Large intestine (tissue), 3 donors: ENCODE measurements at regions not wholly inside any gene's neighbourhood (a gene's known extent, or its start where the extent isn't known, plus 50 kb on each side); places are given as distances from the start of the nearest gene placed in this dataset.
A peak's percentile ranks its signal among the peaks of the same experiment; 100 is the strongest.

Experiments used
- DNase-seq, 2 donors: peaks; one replicate each; pipeline versions ENCODE4 v3.0.0 to v3.0.0-alpha.2; 2013
- H3K27ac ChIP-seq: one replicate; pipeline ENCODE4 v1.5.1; 2013; ENCODE audit warnings: low read length
- H3K27me3 ChIP-seq: 2 replicates; pipeline ENCODE4 v1.6.1; 2013; ENCODE audit warnings: low read length; ENCODE audit not compliant: control insufficient read depth, insufficient read depth
- H3K36me3 ChIP-seq: 2 replicates; pipeline ENCODE4 v1.6.1; 2013; ENCODE audit warnings: low read length; ENCODE audit not compliant: control insufficient read depth, insufficient read depth
- H3K4me1 ChIP-seq: one replicate; pipeline ENCODE4 v1.6.1; 2013; ENCODE audit warnings: low read length; ENCODE audit not compliant: control insufficient read depth, insufficient read depth
- H3K4me3 ChIP-seq: one replicate; pipeline ENCODE4 v1.5.1; 2013; ENCODE audit warnings: low read length
- H3K9me3 ChIP-seq: one replicate; pipeline ENCODE4 v1.6.1; 2013; ENCODE audit warnings: mild to moderate bottlenecking, low read depth, low read length, moderate library complexity; ENCODE audit not compliant: control insufficient read depth
- WGBS: methylation state at CpG from one replicate; pipeline ENCODE4 v1.1.5; 2013; ENCODE audit warnings: low lambda C conversion rate; ENCODE audit not compliant: insufficient coverage; 5-methylcytosine and 5-hydroxymethylcytosine counted together

GRCh38 chr21:41061701-41062100, 106.3 kb upstream of the BACE2 start:
- no peaks in the 10 kb centered on the region for H3K27me3 ChIP-seq
- H3K9me3 ChIP-seq: no peaks in the 10 kb centered on the region
- H3K4me1 ChIP-seq: no peaks in the 10 kb centered on the region
- no peaks in the 10 kb centered on the region for H3K36me3 ChIP-seq
- no peak for DNase-seq
- H3K4me3 ChIP-seq: no peak overlapping the region
- WGBS: no CpG with 5 or more reads among the region's 7 CpGs
- no peak overlapping the region for H3K27ac ChIP-seq

- Histone ChIP-seq H3K4me3 (no peak overlapping the region), H3K27ac (no peak overlapping the region), H3K27me3 (peaks cover 12% of the 10 kb centered on the region), H3K4me1 (no peaks in the 10 kb centered on the region), H3K9me3 (no peaks in the 10 kb centered on the region), H3K36me3 (no peaks in the 10 kb centered on the region)
- WGBS: 92% methylated on average over 2 of the region's 12 CpGs
- peak; percentile 28 to 40 for DNase-seq
Observed at GRCh38 chr21:41064334-41064791, 103.6 kb upstream of the BACE2 start.

DNA sequence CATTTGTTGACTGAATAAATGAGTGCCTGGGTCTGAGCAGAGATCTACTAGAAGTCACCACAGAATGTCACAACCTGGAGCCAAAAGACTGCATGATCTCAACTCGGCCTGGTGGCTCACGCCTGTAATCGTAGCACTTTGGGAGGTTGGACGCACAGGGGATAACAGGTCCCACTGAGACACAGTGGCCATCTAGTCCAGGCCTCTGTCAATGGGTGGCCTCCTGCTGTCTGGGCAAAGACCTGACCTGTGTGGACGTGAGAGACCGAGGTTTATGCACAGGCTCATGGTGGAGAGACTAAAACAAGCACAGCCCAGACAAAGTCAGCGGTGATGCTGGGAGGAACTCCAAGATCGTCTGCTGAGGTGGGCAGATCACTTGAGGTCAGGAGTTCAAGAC, 103.0 kb upstream of the BACE2 start:
- DNase-seq: no peak
- no peak overlapping the region for H3K4me3 ChIP-seq
- no peaks in the 10 kb centered on the region for H3K9me3 ChIP-seq
- H3K27me3 ChIP-seq: peaks cover 12% of the 10 kb centered on the region
- peak overlapping the region; percentile 21 for H3K27ac ChIP-seq
- H3K36me3 ChIP-seq: no peaks in the 10 kb centered on the region
- H3K4me1 ChIP-seq: no peaks in the 10 kb centered on the region
- WGBS: no CpG with 5 or more reads among the region's 8 CpGs

DNA sequence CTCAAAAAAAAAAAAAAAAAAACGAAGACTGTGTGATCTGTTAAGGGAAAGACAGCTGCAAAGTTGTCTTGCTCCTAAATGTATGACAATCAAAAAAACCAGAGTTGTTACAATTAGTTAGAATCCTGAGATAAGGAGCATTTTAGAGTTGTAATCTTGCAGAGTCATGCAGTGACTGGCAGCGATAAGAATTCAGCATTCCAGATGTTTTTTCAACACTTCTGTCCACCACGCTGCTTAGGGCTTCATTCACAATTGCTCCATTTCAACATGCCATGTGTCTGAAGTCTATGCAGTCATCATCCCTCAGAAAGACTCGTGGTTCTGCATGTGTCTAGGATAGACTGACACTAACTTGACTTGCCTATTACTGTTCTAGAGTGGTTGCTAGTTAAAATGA, 102.4 kb upstream of the BACE2 start:
- DNase-seq: no peak
- Histone ChIP-seq H3K27ac (no peak overlapping the region), H3K9me3 (no peaks in the 10 kb centered on the region), H3K4me3 (no peak overlapping the region), H3K36me3 (no peaks in the 10 kb centered on the region), H3K27me3 (peaks cover 12% of the 10 kb centered on the region), H3K4me1 (no peaks in the 10 kb centered on the region)
- whole genome bisulfite sequencing: 86% methylated on average over 1 of the region's 4 CpGs

- no peak for DNase-seq
Observed at GRCh38 chr21:41066086-41066938, 101.6 kb upstream of the BACE2 start.

DNA sequence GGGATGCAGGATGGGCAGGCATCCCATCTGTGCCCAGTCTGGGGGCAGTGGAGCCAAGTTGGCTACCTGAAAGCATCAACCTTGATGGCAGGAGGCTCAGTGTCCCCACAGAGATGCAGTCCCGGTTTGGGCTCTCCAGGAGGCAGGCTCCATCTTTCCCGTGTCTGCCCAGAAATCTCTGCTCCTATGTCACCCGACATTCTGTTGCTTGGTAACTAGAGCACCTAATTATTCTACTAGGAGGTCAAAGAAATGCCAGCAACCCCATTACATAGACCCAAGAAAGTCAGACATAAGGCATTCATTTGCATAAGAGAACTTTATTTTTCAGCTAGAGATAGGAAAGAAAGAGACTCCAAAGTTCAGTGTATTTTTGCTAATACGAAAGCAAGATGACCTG, 100.3 kb upstream of the BACE2 start:
- DNase-seq: no peak
- Histone ChIP-seq H3K9me3 (no peaks in the 10 kb centered on the region), H3K27ac (no peak overlapping the region), H3K27me3 (peaks cover 12% of the 10 kb centered on the region), H3K36me3 (no peaks in the 10 kb centered on the region), H3K4me3 (no peak overlapping the region), H3K4me1 (no peaks in the 10 kb centered on the region)
- 60% methylated on average over 1 of the region's 4 CpGs for WGBS

More at GRCh38 chr21:41066086-41066938, 101.6 kb upstream of the BACE2 start:
- WGBS: 40% methylated on average over 1 of the region's 16 CpGs
- peaks cover 12% of the 10 kb centered on the region for H3K27me3 ChIP-seq
- no peaks in the 10 kb centered on the region for H3K36me3 ChIP-seq
- no peak overlapping the region for H3K27ac ChIP-seq
- no peaks in the 10 kb centered on the region for H3K9me3 ChIP-seq
- no peak overlapping the region for H3K4me3 ChIP-seq
- no peaks in the 10 kb centered on the region for H3K4me1 ChIP-seq

- H3K27me3 ChIP-seq: peaks cover 12% of the 10 kb centered on the region
- H3K4me1 ChIP-seq: no peaks in the 10 kb centered on the region
- DNase-seq: no peak
- H3K27ac ChIP-seq: no peak overlapping the region
- H3K4me3 ChIP-seq: no peak overlapping the region
- no peaks in the 10 kb centered on the region for H3K9me3 ChIP-seq
- WGBS: no CpG with 5 or more reads among the region's 7 CpGs
- no peaks in the 10 kb centered on the region for H3K36me3 ChIP-seq
Observed at GRCh38 chr21:41068496-41068895, 99.5 kb upstream of the BACE2 start.

- Histone ChIP-seq H3K27ac (no peak overlapping the region), H3K36me3 (no peaks in the 10 kb centered on the region), H3K4me3 (no peak overlapping the region), H3K9me3 (no peaks in the 10 kb centered on the region), H3K27me3 (peaks cover 12% of the 10 kb centered on the region), H3K4me1 (no peaks in the 10 kb centered on the region)
- no CpG with 5 or more reads among the region's 30 CpGs for WGBS
- DNase-seq: peak; percentile 55 to 59
Observed at GRCh38 chr21:41068967-41069642, 98.9 kb upstream of the BACE2 start.

DNA sequence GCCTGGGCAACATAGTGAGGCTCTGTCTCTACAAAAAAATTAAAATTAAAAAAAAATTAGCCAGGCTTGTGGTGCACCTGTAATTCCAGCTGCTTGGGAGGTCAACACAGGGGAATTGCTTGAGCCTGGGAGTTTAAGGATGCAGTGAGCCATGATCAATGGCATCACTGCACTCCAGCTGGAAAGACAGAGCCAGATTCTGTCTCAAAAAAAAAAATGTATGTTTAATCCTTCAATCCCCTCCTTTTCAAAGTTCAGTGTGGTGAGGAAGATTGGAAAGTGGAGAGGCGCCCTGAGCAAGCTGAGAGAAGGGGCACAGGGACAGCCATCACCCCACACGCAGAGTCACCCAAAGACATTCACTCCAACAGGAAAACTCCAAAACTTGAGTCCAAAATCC, 97.7 kb upstream of the BACE2 start:
- no peaks in the 10 kb centered on the region for H3K36me3 ChIP-seq
- no peaks in the 10 kb centered on the region for H3K9me3 ChIP-seq
- no CpG with 5 or more reads among the region's 2 CpGs for WGBS
- H3K4me1 ChIP-seq: no peaks in the 10 kb centered on the region
- no peak overlapping the region for H3K4me3 ChIP-seq
- peaks cover 12% of the 10 kb centered on the region for H3K27me3 ChIP-seq
- no peak overlapping the region for H3K27ac ChIP-seq
- DNase-seq: no peak

DNA sequence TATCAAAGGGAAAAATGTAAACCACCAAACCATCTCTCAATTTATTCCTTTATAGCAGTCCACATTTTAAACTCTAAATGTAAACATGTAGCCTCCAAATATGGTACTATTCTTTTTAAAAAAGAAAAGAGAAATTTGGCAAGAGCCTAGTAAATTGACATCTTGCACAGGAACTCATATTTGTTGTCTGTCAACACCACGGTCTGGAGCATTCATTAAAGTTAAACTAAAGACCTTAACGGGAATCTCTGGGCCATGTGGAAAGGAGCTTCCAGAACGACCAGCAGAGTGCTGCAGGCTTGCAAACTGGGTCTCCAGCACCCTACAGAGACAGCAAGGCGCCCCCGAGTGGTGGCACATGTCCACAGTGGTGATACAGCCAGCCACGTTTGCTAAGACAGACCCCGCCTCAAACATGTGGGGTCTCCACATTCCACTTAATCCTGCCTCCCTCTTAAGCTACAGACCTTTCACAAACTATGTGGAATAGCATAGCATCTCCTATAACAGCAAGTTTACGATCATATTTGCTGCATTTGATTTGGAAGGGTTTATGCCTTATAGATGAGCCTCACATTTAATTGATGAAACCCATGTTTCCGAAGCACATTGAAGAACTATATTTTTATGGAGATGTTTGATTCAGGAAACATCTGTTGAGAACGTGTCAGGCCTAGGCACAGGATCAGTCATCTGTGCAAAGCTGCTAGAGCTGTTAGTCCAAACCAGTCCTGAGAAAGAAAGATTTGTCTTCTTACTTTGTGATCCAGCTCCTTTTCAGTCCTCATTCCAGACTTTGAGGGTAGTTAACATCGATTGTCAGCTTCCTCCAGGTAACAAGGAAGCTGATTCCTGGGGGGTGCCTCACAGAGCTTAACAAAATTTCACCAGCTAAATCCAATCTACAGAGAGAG, 96.4 kb upstream of the BACE2 start:
- 100% methylated on average over 1 of the region's 11 CpGs for WGBS
- H3K4me3 ChIP-seq: no peak overlapping the region
- no peaks in the 10 kb centered on the region for H3K4me1 ChIP-seq

More for the DNA sequence above, 96.4 kb upstream of the BACE2 start:
- Histone ChIP-seq H3K9me3 (no peaks in the 10 kb centered on the region), H3K27ac (no peak overlapping the region), H3K36me3 (no peaks in the 10 kb centered on the region), H3K27me3 (peaks cover 12% of the 10 kb centered on the region)
- DNase-seq: no peak
